GM12892 (cell line): ENCODE measurements at regions not wholly inside any gene's neighbourhood (a gene's known extent, or its start where the extent isn't known, plus 50 kb on each side); places are given as distances from the start of the nearest gene placed in this dataset.
"Not testable (repeated sequence)": the region's sequence is repeated elsewhere in the genome, so short reads cannot be mapped to it uniquely, and the experiment has no call there.

Source experiments
- POLR2A ChIP-seq: IDR thresholded peaks from 2 replicates; pipeline ENCODE4 v1.6.1; 2011; ENCODE audit warnings: low read depth, low read length, control low read depth
- POLR2AphosphoS5 ChIP-seq: IDR thresholded peaks from 2 replicates; pipeline ENCODE4 v1.6.1; 2011; ENCODE audit warnings: low read depth, low read length, control low read depth
- TAF1 ChIP-seq: IDR thresholded peaks from 2 replicates; pipeline ENCODE4 v1.6.1; 2011; ENCODE audit warnings: low read depth, mild to moderate bottlenecking, control low read depth, low read length, borderline replicate concordance

GRCh38 chr21:27908816-27909215 is 941.9 kb upstream of the ADAMTS5 start:
- TF ChIP-seq POLR2A, POLR2AphosphoS5, TAF1: not testable (repeated sequence)
